Kidney epithelial cell (primary cell): ENCODE measurements at regions not wholly inside any gene's neighbourhood (a gene's known extent, or its start where the extent isn't known, plus 50 kb on each side); places are given as distances from the start of the nearest gene placed in this dataset.

ENCODE experiments used
- DNase-seq: peaks from one replicate; pipeline ENCODE4 v3.0.0-alpha.2; 2010; ENCODE audit warnings: low read depth
- H3K27me3 ChIP-seq: 2 replicates; pipeline ENCODE4 v1.6.0; 2011; ENCODE audit warnings: low read length; ENCODE audit not compliant: control insufficient read depth, insufficient read depth
- H3K36me3 ChIP-seq: 2 replicates; pipeline ENCODE4 v1.5.1; 2011; ENCODE audit warnings: low read length; ENCODE audit not compliant: control insufficient read depth, insufficient read depth
- H3K4me3 ChIP-seq: 2 replicates; pipeline ENCODE4 v1.5.1; 2011; ENCODE audit warnings: low read depth, mild to moderate bottlenecking, control low read depth, low read length
- TF ChIP-seq, protein P1 (sequence below): IDR thresholded peaks from 2 replicates; pipeline ENCODE4 v1.5.1; 2011; ENCODE audit warnings: mild to moderate bottlenecking, moderate library complexity, low read length, control low read depth, inconsistent platforms; ENCODE audit not compliant: insufficient read depth, poor library complexity, severe bottlenecking

DNA sequence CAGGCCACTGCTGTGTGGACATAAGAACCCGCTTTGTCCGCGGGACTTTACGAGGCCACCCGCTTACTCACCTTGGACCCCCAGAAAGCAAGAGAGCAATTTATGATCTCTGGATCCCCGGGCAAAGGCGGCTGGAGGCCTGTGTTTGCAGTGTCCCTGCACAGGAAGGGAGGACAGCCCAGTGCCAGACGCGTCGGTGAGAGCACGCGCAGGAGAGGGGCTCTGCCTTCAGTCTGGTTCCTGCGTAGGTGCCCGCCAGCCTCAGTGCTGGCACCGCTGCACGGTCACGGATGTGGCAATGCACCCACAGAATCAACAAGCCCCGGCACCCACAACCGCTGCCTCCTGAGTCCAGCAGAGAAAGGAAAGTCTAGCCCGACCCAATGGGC is 248.4 kb downstream of the C16orf95 start:
- no peaks in the 10 kb centered on the region for H3K36me3 ChIP-seq
- H3K4me3 ChIP-seq = no peak overlapping the region
- no peaks in the 10 kb centered on the region for H3K27me3 ChIP-seq
- DNase-seq = no peak
- TF ChIP-seq, protein P1, sequence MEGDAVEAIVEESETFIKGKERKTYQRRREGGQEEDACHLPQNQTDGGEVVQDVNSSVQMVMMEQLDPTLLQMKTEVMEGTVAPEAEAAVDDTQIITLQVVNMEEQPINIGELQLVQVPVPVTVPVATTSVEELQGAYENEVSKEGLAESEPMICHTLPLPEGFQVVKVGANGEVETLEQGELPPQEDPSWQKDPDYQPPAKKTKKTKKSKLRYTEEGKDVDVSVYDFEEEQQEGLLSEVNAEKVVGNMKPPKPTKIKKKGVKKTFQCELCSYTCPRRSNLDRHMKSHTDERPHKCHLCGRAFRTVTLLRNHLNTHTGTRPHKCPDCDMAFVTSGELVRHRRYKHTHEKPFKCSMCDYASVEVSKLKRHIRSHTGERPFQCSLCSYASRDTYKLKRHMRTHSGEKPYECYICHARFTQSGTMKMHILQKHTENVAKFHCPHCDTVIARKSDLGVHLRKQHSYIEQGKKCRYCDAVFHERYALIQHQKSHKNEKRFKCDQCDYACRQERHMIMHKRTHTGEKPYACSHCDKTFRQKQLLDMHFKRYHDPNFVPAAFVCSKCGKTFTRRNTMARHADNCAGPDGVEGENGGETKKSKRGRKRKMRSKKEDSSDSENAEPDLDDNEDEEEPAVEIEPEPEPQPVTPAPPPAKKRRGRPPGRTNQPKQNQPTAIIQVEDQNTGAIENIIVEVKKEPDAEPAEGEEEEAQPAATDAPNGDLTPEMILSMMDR = no peak

- Histone ChIP-seq H3K36me3 (no peaks in the 10 kb centered on the region), H3K4me3 (no peak overlapping the region), H3K27me3 (peaks cover 2% of the 10 kb centered on the region)
- TF ChIP-seq, protein P1 = no peak
- no peak for DNase-seq
Measured at GRCh38 chr16:87070657-87071056, 246.5 kb downstream of the C16orf95 start.

DNA sequence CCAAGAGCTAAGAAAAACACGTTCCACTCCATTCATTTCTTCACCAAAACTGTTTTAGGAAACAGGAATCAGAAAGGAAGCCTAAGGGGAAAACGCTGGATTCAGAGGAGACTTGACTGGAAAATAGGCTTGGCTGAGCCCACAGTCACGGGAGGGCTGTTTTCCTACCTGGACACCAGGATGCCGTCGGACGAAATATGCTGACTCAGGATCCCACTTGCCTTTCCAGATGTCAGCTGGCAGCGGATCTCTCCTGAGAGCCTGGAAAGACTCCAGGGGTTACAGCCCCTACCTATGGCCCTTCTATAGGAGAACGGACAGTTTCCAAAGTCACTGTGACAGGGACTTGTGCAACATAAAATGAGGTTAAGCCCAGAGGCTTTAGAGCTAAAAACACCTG is 245.1 kb downstream of the C16orf95 start:
- Histone ChIP-seq H3K4me3 (no peak overlapping the region), H3K36me3 (no peaks in the 10 kb centered on the region), H3K27me3 (peaks cover 2% of the 10 kb centered on the region)
- DNase-seq = no peak
- TF ChIP-seq, protein P1 = no peak

DNA sequence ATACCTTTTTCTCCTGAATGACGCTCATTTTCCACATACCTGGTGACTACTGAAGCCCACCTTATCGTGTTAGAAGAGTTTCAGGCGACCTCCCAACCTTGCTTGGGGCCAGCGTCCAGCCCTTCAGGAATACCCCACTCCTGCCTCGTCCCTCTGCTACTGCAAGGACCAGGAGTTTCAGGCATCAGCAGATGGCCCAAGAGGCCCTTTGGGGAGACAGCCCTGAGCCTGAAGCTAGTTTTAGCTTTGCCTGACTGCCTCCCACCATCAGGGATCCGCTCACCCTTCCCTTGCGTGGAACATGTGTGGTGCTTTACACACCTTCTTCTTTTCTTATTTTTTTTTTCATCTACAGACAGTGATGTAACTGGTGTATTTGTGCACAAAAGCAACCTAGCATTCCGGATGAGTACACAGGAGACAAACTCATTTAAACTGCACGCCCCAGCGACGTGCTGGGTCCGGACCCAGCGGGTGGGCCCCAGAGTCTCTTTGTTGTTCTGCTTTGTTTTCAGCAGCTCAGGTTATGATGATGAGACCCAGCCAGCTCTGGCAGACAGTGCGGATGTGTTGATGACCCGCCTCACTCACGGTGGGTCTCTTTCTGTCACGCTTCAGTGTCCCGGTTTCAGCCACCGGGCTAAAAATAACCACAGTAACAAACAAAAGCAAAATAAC is 242.4 kb downstream of the C16orf95 start:
- TF ChIP-seq, protein P1 = no peak

GRCh38 chr16:87075319-87075860 is 241.8 kb downstream of the C16orf95 start:
- Histone ChIP-seq H3K27me3 (peaks cover 2% of the 10 kb centered on the region), H3K36me3 (no peaks in the 10 kb centered on the region), H3K4me3 (no peak overlapping the region)
- DNase-seq = no peak
- TF ChIP-seq, protein P1 = no peak

More for the DNA sequence above, 242.4 kb downstream of the C16orf95 start:
- Histone ChIP-seq H3K36me3 (no peaks in the 10 kb centered on the region), H3K27me3 (peaks cover 2% of the 10 kb centered on the region), H3K4me3 (no peak overlapping the region)
- no peak for DNase-seq
